CD4-positive, alpha-beta T cell treated with Interleukin-15 for 1 hour (primary cell): ENCODE measurements at regions not wholly inside any gene's neighbourhood (a gene's known extent, or its start where the extent isn't known, plus 50 kb on each side); places are given as distances from the start of the nearest gene placed in this dataset.

Source experiments
- DNase-seq: peaks from one replicate; pipeline ENCODE4 v3.0.0-alpha.2; 2020

GRCh38 chr1:60234776-60235175, 161.2 kb upstream of the C1orf87 start:
- DNase-seq = no peak

GRCh38 chr1:60229821-60230220, 156.3 kb upstream of the C1orf87 start:
- no peak for DNase-seq

- no peak for DNase-seq
Observed at GRCh38 chr1:60228041-60228491, 154.5 kb upstream of the C1orf87 start.

- no peak for DNase-seq
Observed at GRCh38 chr1:60227601-60228000, 154.0 kb upstream of the C1orf87 start.

GRCh38 chr1:60225486-60225885, 151.9 kb upstream of the C1orf87 start:
- DNase-seq = no peak

GRCh38 chr1:60224523-60224922, 151.0 kb upstream of the C1orf87 start:
- DNase-seq = no peak

- DNase-seq = no peak
Observed at GRCh38 chr1:60223158-60223557, 149.6 kb upstream of the C1orf87 start.

GRCh38 chr1:60222360-60223115, 149.0 kb upstream of the C1orf87 start:
- DNase-seq = no peak

- no peak for DNase-seq
Observed at GRCh38 chr1:60213253-60213652, 139.7 kb upstream of the C1orf87 start.

GRCh38 chr1:60196026-60196425, 122.5 kb upstream of the C1orf87 start:
- DNase-seq = no peak

- no peak for DNase-seq
Observed at GRCh38 chr1:60185684-60186083, 112.1 kb upstream of the C1orf87 start.

GRCh38 chr1:60184521-60184920, 111.0 kb upstream of the C1orf87 start:
- no peak for DNase-seq

GRCh38 chr1:60173729-60174505, 100.3 kb upstream of the C1orf87 start:
- DNase-seq = no peak

GRCh38 chr1:60173006-60173405, 99.4 kb upstream of the C1orf87 start:
- no peak for DNase-seq

GRCh38 chr1:60171801-60172200, 98.2 kb upstream of the C1orf87 start:
- DNase-seq = no peak

- no peak for DNase-seq
Observed at GRCh38 chr1:60170709-60171108, 97.1 kb upstream of the C1orf87 start.

- no peak for DNase-seq
Observed at GRCh38 chr1:60169206-60169605, 95.6 kb upstream of the C1orf87 start.

GRCh38 chr1:60162936-60163335, 89.4 kb upstream of the C1orf87 start:
- DNase-seq = no peak

- DNase-seq = no peak
Observed at GRCh38 chr1:60160141-60160540, 86.6 kb upstream of the C1orf87 start.

- no peak for DNase-seq
Observed at GRCh38 chr1:60156371-60156770, 82.8 kb upstream of the C1orf87 start.

- no peak for DNase-seq
Observed at GRCh38 chr1:60153961-60154360, 80.4 kb upstream of the C1orf87 start.

GRCh38 chr1:60152891-60153290, 79.3 kb upstream of the C1orf87 start:
- DNase-seq = no peak

- no peak for DNase-seq
Observed at GRCh38 chr1:60151311-60151710, 77.7 kb upstream of the C1orf87 start.

GRCh38 chr1:60149251-60149650, 75.7 kb upstream of the C1orf87 start:
- no peak for DNase-seq
